PFSK-1 (cell line): ENCODE measurements at regions not wholly inside any gene's neighbourhood (a gene's known extent, or its start where the extent isn't known, plus 50 kb on each side); places are given as distances from the start of the nearest gene placed in this dataset.

ENCODE experiments used
- FOXP2 ChIP-seq: optimal IDR thresholded peaks from 2 replicates; pipeline ENCODE3; 2011; ENCODE audit warnings: borderline replicate concordance, control low read depth, inconsistent platforms; ENCODE audit not compliant: insufficient read depth; ENCODE audit errors: extremely low read length, extremely low read depth
- POLR2AphosphoS5 ChIP-seq: IDR thresholded peaks from 2 replicates; pipeline ENCODE4 v1.6.1; 2012; ENCODE audit warnings: low read depth, mild to moderate bottlenecking, control low read depth, low read length, moderate library complexity
- REST ChIP-seq, 2 experiments: IDR thresholded peaks; 2 replicates each; pipeline versions ENCODE4 v1.6.1 to v1.8.0; 2011 to 2012; ENCODE audit warnings: low read depth in 2 of 2, low read length in 2 of 2, control low read depth in 1 of 2, inconsistent platforms in 1 of 2, mild to moderate bottlenecking in 1 of 2, moderate library complexity in 1 of 2; ENCODE audit not compliant: insufficient read depth in 1 of 2
- SIN3A ChIP-seq: IDR thresholded peaks from 2 replicates; pipeline ENCODE4 v1.6.1; 2012; ENCODE audit warnings: mild to moderate bottlenecking, low read length, moderate library complexity, borderline replicate concordance; ENCODE audit not compliant: insufficient read depth
- TAF1 ChIP-seq: IDR thresholded peaks from 2 replicates; pipeline ENCODE4 v1.6.1; 2012; ENCODE audit warnings: low read length, control low read depth, borderline replicate concordance; ENCODE audit not compliant: insufficient read depth

- TF ChIP-seq SIN3A (no peak), POLR2AphosphoS5 (no peak), TAF1 (no peak), REST (IDR thresholded peaks at IDR 0.05; ENCODE audit: insufficient read depth in 1 of 2, low read depth in 2 of 2, low read length in 2 of 2) (no peak), FOXP2 (no peak)
These were observed 146.8 kb downstream of the USP46 start for GRCh38 chr4:52512291-52512690.

DNA sequence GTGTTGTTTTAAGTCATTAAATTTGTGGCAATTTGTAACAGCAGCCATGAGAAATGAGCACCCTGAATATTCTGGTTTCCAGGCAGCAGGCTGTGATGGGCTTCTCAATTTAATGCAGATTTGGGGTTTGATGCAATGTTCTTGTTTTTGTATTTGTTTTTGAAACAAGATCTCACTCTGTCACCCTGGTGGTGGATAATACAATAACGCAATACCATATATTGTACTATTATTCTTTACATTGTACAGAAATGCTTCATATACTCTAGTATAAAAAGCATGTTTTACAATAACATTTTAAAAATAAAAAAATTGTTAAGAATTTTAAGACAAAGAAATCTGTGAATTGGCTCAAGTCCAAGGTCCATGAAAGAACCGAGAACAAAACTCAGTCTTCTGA, 129.1 kb downstream of the USP46 start:
- TF ChIP-seq TAF1 (no peak), REST (IDR thresholded peaks at IDR 0.05; ENCODE audit: insufficient read depth in 1 of 2, low read depth in 2 of 2, low read length in 2 of 2) (no peak), SIN3A (no peak), POLR2AphosphoS5 (no peak), FOXP2 (no peak)

DNA sequence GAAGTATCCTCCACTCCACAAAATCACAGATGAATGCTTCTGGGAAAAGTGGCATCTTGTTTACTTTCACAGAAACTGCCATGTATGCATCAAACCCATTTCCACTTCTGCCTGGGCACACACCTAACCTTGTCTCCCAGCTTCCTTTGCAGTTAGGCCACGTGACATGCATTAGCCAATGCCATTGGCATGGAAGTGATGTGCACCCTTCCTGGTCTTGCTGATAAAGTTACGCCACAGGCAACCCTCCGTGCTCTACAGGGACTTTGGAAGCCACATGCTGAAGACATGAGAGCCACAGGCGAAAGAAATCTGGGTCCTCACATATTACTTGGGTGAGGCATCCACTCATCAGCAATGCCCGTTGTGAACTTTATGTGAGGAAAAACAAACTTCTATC, 123.3 kb downstream of the USP46 start:
- TF ChIP-seq FOXP2 (no peak), TAF1 (no peak), REST (IDR thresholded peaks at IDR 0.05; ENCODE audit: insufficient read depth in 1 of 2, low read depth in 2 of 2, low read length in 2 of 2) (no peak), POLR2AphosphoS5 (no peak), SIN3A (no peak)
